HEK293T (cell line): ENCODE measurements at regions not wholly inside any gene's neighbourhood (a gene's known extent, or its start where the extent isn't known, plus 50 kb on each side); places are given as distances from the start of the nearest gene placed in this dataset.
A peak's percentile ranks its signal among the peaks of the same experiment; 100 is the strongest.

Experiments used
- CTCF ChIA-PET: fragments of 350-600 bp; formaldehyde crosslinking; extraction: SDS; loops from one replicate; lab custom pipeline; 2021; ENCODE audit warnings: antibody characterized with exemption, inconsistent platforms; lab: Yijun Ruan, JAX
- POLR2A ChIA-PET: fragments of 350-600 bp; formaldehyde crosslinking; extraction: SDS; loops from one replicate; lab custom pipeline; 2020; ENCODE audit warnings: antibody characterized with exemption, inconsistent platforms; lab: Yijun Ruan, JAX
- DNase-seq: peaks from one replicate; pipeline ENCODE4 v3.0.0; 2012; ENCODE audit warnings: mixed read lengths; ENCODE audit errors: extremely low spot score
- ARNT ChIP-seq: fragments of 450-650 bp; IDR thresholded peaks from 2 replicates; pipeline ENCODE4 v1.6.1; 2017; ENCODE audit warnings: mild to moderate bottlenecking
- BHLHE40 ChIP-seq: fragments of 450-650 bp; IDR thresholded peaks from 2 replicates; pipeline ENCODE4 v1.6.1; 2016; ENCODE audit warnings: mild to moderate bottlenecking, moderate library complexity, borderline replicate concordance
- CTBP1 ChIP-seq: fragments of 450-650 bp; IDR thresholded peaks from 2 replicates; pipeline ENCODE4 v1.6.1; 2016; ENCODE audit warnings: borderline replicate concordance
- ELF4 ChIP-seq: fragments of 450-650 bp; IDR thresholded peaks from 2 replicates; pipeline ENCODE4 v1.6.1; 2017; ENCODE audit warnings: antibody characterized with exemption
- FOXA1 ChIP-seq: fragments of 450-650 bp; IDR thresholded peaks from 2 replicates; pipeline ENCODE4 v1.6.1; 2016; ENCODE audit warnings: mild to moderate bottlenecking
- FOXK2 ChIP-seq: fragments of 450-650 bp; IDR thresholded peaks from 2 replicates; pipeline ENCODE4 v1.6.1; 2016; ENCODE audit warnings: mild to moderate bottlenecking
- FOXM1 ChIP-seq: fragments of 450-650 bp; IDR thresholded peaks from 2 replicates; pipeline ENCODE4 v1.6.1; 2017; ENCODE audit warnings: mild to moderate bottlenecking, borderline replicate concordance
- HDGF ChIP-seq: fragments of 450-650 bp; IDR thresholded peaks from 2 replicates; pipeline ENCODE4 v1.6.1; 2017; ENCODE audit warnings: antibody characterized with exemption, borderline replicate concordance
- L3MBTL2 ChIP-seq: fragments of 450-650 bp; conservative IDR thresholded peaks from 2 replicates; pipeline ENCODE4 v1.6.1; 2016; ENCODE audit warnings: mild to moderate bottlenecking
- LEF1 ChIP-seq: fragments of 450-650 bp; IDR thresholded peaks from 2 replicates; pipeline ENCODE4 v1.6.1; 2017; ENCODE audit warnings: mild to moderate bottlenecking, borderline replicate concordance
- NFRKB ChIP-seq: fragments of 450-650 bp; IDR thresholded peaks from 2 replicates; pipeline ENCODE4 v1.6.1; 2016; ENCODE audit warnings: mild to moderate bottlenecking, moderate library complexity
- SP1 ChIP-seq: fragments of 450-650 bp; IDR thresholded peaks from 2 replicates; pipeline ENCODE4 v1.6.1; 2017
- SUZ12 ChIP-seq: fragments of 450-650 bp; IDR thresholded peaks from 2 replicates; pipeline ENCODE4 v1.6.1; 2016; ENCODE audit warnings: mild to moderate bottlenecking
- TARDBP ChIP-seq: fragments of 450-650 bp; IDR thresholded peaks from 2 replicates; pipeline ENCODE4 v1.6.1; 2016
- ZNF384 ChIP-seq: fragments of 450-650 bp; IDR thresholded peaks from 2 replicates; pipeline ENCODE4 v1.6.1; 2016
- TF ChIP-seq, protein P1 (sequence below): fragments of 450-650 bp; IDR thresholded peaks from 2 replicates; pipeline ENCODE4 v1.6.1; 2016

DNA sequence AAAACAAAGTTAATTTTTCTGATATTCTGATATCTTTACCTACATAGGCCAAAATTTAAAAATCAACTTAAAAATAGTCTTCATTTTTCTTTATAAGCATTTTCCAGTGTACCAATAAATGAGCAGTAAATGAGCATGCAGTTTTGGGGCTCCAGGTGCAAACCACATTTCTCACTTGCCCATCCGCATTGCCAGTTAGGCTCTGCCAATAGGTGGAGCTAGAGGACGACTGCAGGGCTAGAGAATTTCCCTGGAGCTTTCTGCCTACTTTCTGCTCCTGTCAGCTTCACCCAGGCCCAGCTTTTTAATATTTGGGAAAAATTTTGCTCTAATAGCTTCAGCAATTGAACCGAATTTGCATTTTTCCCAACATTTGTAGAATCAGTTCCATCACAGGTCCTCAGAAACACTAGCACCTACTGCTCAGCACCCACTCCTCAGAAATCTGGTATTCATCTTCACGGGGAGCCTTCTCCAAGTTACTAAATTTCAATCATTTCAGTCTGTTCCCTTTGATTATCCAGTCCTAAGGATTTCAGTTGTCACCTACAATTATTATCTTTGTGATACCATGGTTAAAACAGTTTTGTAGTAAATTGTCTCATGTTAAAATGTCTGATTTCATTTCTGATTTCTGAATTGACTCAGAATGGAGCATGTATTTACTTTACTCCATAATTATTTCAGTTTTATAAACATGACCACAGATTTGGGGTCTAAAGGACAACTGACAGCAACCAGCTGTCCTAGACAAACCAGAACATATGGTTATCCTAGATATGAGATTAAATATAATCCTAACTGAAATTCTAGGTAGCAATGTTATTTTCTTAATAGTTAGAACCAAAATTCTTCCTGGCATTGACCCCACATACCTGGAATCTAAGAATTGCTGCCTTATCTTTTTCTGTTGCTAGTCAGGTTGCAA, 104.6 kb upstream of the FAM174A start:
- POLR2A ChIA-PET: no interaction called here

GRCh38 chr5:100424787-100425186, 110.4 kb upstream of the FAM174A start:
- TF ChIP-seq FOXK2 (no peak), ELF4 (no peak), FOXM1 (no peak), ZNF384 (no peak), TARDBP (no peak), LEF1 (no peak), BHLHE40 (no peak), CTBP1 (no peak), HDGF (no peak), SP1 (no peak), SUZ12 (no peak), NFRKB (no peak), FOXA1 (no peak), ARNT (no peak), L3MBTL2 (no peak)
- TF ChIP-seq, protein P1, sequence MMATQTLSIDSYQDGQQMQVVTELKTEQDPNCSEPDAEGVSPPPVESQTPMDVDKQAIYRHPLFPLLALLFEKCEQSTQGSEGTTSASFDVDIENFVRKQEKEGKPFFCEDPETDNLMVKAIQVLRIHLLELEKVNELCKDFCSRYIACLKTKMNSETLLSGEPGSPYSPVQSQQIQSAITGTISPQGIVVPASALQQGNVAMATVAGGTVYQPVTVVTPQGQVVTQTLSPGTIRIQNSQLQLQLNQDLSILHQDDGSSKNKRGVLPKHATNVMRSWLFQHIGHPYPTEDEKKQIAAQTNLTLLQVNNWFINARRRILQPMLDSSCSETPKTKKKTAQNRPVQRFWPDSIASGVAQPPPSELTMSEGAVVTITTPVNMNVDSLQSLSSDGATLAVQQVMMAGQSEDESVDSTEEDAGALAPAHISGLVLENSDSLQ: no peak
- CTCF ChIA-PET: no interaction called here
- DNase-seq: no peak
- POLR2A ChIA-PET: no interaction called here

More for the DNA sequence above, 104.6 kb upstream of the FAM174A start:
- peak; percentile 57 for DNase-seq
- CTCF ChIA-PET: interaction anchor here (0.6 to 1.4 kb wide), 4 partner anchors 11 to 1471 kb away, joined by 3 to 6 read pairs (median 4); no protein-coding TSS in a partner anchor
- TF ChIP-seq ELF4 (no peak), ARNT (no peak), FOXK2 (no peak), SP1 (no peak), FOXM1 (no peak), SUZ12 (no peak), FOXA1 (no peak), BHLHE40 (no peak), NFRKB (no peak), ZNF384 (no peak), LEF1 (no peak)
- TF ChIP-seq, protein P1: no peak

GRCh38 chr5:100424017-100424416, 111.2 kb upstream of the FAM174A start:
- no peak for DNase-seq
- POLR2A ChIA-PET: no interaction called here
- CTCF ChIA-PET: interaction anchor here (0.6 kb wide), 1 partner anchor 259 kb away, joined by 3 read pairs; no protein-coding TSS in a partner anchor
- TF ChIP-seq L3MBTL2: no peak
- no peak for TF ChIP-seq BHLHE40
- TF ChIP-seq ELF4: no peak
- no peak for TF ChIP-seq HDGF
- no peak for TF ChIP-seq ARNT

DNA sequence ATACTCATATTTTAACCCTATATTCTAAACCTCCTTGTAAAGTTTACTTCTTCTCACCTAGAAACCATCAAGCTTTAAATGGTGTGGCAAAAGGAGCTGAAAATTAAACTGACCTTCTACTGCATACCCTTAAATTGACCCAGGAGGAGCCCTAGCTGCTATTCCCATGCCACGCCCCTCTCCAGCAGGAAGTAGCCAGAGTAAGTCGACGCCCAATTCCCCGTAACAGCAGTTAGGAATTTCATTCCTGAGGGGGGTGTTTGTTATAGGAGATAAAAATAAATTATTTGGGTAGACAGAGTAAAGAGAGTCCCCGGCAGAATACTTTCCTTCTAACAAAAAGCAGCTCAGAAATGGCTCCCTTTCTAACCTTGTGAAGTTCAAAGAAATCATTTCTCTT, 111.8 kb upstream of the FAM174A start:
- ChIA-PET POLR2A (no interaction called here), CTCF (interaction anchor here (0.6 kb wide), 1 partner anchor 14 kb away, joined by 3 read pairs; no protein-coding TSS in a partner anchor)
- DNase-seq: peak; percentile 17
- TF ChIP-seq FOXA1 (no peak), SUZ12 (no peak), HDGF (no peak), SP1 (no peak), NFRKB (no peak), L3MBTL2 (no peak)

- no peak for DNase-seq
- ChIA-PET POLR2A (no interaction called here), CTCF (no interaction called here)
- TF ChIP-seq FOXA1 (no peak), SUZ12 (no peak), LEF1 (no peak), ZNF384 (no peak), HDGF (no peak), L3MBTL2 (no peak), TARDBP (no peak), FOXK2 (no peak), FOXM1 (no peak), CTBP1 (no peak), ARNT (no peak), NFRKB (no peak), SP1 (no peak), ELF4 (no peak)
- TF ChIP-seq, protein P1: no peak
These were observed 113.8 kb upstream of the FAM174A start for GRCh38 chr5:100421360-100421759.

DNA sequence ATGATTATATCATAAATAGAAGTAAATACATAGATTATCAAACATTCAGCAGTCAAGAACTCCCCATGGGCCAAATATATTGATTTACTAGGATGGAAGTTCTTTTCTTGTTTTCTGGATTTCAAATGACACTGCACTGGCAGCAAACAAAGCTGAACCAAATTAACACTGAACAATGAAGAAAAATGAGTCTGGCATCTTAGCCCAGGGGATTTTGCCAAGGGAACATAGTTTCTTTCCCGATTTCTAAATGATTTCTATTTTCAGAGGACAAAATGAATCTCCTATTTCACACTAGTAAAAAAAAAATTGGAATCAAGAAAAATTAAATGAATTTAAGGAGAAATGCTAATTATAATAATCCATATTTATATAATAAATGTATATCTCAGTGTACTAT, 116.9 kb upstream of the FAM174A start:
- POLR2A ChIA-PET: no interaction called here
- CTCF ChIA-PET: no interaction called here
- no peak for TF ChIP-seq FOXK2
- no peak for TF ChIP-seq BHLHE40
- TF ChIP-seq L3MBTL2: no peak
- TF ChIP-seq ZNF384: no peak
- no peak for DNase-seq
